Astrocyte of the cerebellum (primary cell): ENCODE measurements at regions not wholly inside any gene's neighbourhood (a gene's known extent, or its start where the extent isn't known, plus 50 kb on each side); places are given as distances from the start of the nearest gene placed in this dataset.

Experiments used
- DNase-seq: peaks from one replicate; pipeline ENCODE4 v3.0.0-alpha.2; 2011; ENCODE audit warnings: low read depth
- H3K4me3 ChIP-seq: 2 replicates; pipeline ENCODE4 v1.5.1; 2011; ENCODE audit warnings: mild to moderate bottlenecking, low read depth, low read length, moderate library complexity
- in situ Hi-C: cut with HindIII; loops from 2 replicates; pipeline ENCODE4 v1.10.0; 2017; ENCODE audit warnings: low sequenced_read_pairs
- TF ChIP-seq, protein P1 (sequence below): IDR thresholded peaks from 2 replicates; pipeline ENCODE4 v1.5.1; 2012; ENCODE audit warnings: low read length, low read depth, moderate library complexity, mild to moderate bottlenecking; ENCODE audit errors: missing control alignments

DNA sequence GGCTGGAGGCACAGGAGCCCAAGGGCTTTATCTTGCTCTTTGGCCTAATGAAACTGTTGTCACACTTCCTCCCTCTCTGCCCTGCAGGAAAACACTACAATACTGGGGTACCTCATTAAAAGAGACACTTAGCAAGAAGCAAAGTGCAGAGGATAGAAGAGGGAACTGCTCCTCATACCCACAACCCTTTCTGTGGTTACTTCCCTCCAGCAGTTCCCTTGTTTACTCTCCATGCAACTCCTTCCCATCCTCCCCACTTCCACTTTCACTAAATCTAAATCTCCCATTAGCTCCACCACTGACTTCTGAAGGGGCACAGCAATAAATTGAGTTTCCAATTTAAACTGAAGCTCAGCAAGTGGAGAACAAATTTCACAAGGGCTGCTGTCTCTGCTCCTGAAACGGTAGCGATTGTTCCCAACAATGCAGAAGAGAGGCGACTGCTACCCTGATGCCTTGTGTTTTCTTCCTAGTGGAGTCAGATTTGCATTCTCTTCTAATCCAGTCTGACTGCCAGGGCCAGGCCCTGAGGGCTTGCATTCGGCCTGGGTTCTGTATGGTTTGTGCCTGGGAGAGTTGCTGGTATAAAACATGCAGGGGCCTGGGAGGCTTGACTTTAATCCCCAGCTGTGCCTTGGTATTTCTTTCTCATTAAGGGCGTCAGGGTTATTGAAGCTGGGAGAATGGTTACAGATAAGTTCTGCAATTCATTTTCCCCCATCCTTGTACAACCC is 454.7 kb downstream of the TFAP2B start:
- no peak overlapping the region for H3K4me3 ChIP-seq
- TF ChIP-seq, protein P1, sequence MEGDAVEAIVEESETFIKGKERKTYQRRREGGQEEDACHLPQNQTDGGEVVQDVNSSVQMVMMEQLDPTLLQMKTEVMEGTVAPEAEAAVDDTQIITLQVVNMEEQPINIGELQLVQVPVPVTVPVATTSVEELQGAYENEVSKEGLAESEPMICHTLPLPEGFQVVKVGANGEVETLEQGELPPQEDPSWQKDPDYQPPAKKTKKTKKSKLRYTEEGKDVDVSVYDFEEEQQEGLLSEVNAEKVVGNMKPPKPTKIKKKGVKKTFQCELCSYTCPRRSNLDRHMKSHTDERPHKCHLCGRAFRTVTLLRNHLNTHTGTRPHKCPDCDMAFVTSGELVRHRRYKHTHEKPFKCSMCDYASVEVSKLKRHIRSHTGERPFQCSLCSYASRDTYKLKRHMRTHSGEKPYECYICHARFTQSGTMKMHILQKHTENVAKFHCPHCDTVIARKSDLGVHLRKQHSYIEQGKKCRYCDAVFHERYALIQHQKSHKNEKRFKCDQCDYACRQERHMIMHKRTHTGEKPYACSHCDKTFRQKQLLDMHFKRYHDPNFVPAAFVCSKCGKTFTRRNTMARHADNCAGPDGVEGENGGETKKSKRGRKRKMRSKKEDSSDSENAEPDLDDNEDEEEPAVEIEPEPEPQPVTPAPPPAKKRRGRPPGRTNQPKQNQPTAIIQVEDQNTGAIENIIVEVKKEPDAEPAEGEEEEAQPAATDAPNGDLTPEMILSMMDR = no peak
- no peak for DNase-seq
- in situ Hi-C loops = no loop called here

DNA sequence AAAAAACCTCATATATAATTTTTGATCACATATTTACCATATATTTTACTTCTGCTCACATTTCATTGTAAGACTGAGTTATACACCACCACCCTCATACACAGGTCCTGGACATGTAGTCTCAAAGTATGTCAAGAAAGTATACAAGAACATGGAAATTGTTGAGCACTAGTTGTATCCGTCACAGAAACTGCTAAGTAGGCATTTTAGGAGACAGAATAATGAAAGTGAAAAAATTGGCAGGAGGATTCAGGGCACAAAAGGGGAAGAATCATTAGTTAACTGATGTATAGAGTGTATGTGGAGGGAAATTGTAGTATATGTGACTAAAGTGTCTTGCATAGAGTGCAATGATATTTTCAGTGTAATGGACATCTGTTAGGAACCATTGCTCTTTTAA is 458.8 kb downstream of the TFAP2B start:
- TF ChIP-seq, protein P1 = no peak
- in situ Hi-C loops = no loop called here
- DNase-seq = no peak

DNA sequence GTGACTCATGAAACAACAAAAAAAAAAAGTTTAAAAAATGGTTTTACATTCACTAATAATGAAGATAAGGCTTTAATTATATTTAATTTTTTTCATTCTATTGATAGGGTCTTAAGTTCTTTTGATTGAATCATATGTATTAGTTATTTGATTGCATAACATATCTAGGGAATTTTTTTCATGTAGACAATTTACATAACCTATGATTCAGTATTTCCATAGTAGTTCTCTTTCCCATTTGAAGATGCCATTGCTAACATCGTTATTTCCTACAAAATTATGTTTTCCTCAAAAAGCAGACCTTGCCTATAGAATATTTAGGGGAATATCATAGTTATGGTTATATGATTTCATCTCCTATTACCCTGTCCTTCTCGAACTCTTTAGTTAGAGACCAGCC is 463.4 kb downstream of the TFAP2B start:
- in situ Hi-C loops = no loop called here
- no peak overlapping the region for H3K4me3 ChIP-seq
- DNase-seq = no peak
- TF ChIP-seq, protein P1 = no peak

More for the DNA sequence above, 458.8 kb downstream of the TFAP2B start:
- H3K4me3 ChIP-seq = no peak overlapping the region

GRCh38 chr6:51283723-51284355 is 465.2 kb downstream of the TFAP2B start:
- no peak overlapping the region for H3K4me3 ChIP-seq
- no peak for DNase-seq
- TF ChIP-seq, protein P1 = no peak
- in situ Hi-C loops = no loop called here

DNA sequence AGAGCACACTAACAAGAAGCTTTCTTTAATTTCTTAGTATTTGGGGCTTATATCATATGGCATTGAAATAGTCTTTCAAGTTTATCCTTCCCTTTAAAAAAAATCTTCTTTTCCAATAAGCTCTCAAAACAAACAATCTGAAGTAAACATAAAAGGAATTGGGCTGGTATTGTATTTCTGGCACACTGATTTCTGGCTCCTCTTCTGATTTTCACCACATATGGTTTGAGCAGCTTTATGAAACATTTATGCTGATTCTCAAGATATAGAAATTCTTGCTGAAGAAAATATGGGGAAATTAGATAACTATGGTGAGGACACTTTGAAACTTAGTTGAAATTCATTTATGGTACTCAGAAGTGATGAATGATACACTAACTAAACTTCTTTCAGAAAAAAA is 467.2 kb downstream of the TFAP2B start:
- H3K4me3 ChIP-seq = no peak overlapping the region
- DNase-seq = no peak
- TF ChIP-seq, protein P1 = no peak
- in situ Hi-C loops = no loop called here

DNA sequence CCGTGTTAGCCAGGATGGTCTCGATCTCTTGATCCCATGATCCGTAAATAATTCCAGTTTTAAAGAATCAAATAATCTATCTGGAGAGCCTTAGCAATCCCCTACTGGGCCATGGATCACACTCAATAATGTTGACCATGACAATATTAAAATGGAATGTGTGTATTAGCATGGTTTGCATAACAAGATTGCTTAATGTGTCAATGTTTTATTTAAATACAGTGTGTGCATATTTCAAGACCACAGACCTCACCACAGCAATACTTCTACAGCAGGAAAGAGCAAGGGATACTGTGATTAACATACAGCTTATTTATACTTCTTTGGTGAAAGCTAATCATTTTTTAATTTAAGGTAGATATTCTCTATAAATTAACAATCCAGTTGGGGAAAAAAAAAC is 470.4 kb downstream of the TFAP2B start:
- peak; percentile 74 for DNase-seq
- H3K4me3 ChIP-seq = no peak overlapping the region
- in situ Hi-C loops = no loop called here
- TF ChIP-seq, protein P1 = no peak
